PC-9 (cell line): ENCODE measurements at regions not wholly inside any gene's neighbourhood (a gene's known extent, or its start where the extent isn't known, plus 50 kb on each side); places are given as distances from the start of the nearest gene placed in this dataset.

ENCODE experiments used
- BruUV-seq: library from RNA; stranded (reverse); fragments of 400-500 nt; replicated peaks from 2 replicates; lab custom pipeline; 2021; lab: Mats Ljungman, UMichigan
- CTCF ChIA-PET: fragments of 300-600 bp; sonication (Branson Sonifier 250); formaldehyde crosslinking; loops from one replicate; lab custom pipeline; 2022; ENCODE audit warnings: antibody characterized with exemption; lab: Charles Lee
- POLR2A ChIA-PET: fragments of 300-600 bp; sonication (Branson Sonifier 250); formaldehyde crosslinking; loops from one replicate; lab custom pipeline; 2022; ENCODE audit warnings: antibody characterized with exemption; ENCODE audit not compliant: unreplicated experiment; lab: Charles Lee
- DNase-seq, 2 experiments: peaks; one replicate each; pipeline versions ENCODE4 v3.0.0 to v3.0.0-alpha.2; 2015 to 2022; ENCODE audit warnings: mixed read lengths in 1 of 2
- H2AFZ ChIP-seq: fragments of 200-600 bp; sonication (generic); 2 replicates; pipeline ENCODE4 v1.8.1; 2017; ENCODE audit warnings: antibody characterized with exemption
- H3F3A ChIP-seq: fragments of 200-600 bp; sonication (generic); 2 replicates; pipeline ENCODE4 v1.8.1; 2017; ENCODE audit warnings: antibody characterized with exemption, mild to moderate bottlenecking, low read depth; ENCODE audit not compliant: insufficient read depth
- H3K27ac ChIP-seq: fragments of 200-600 bp; sonication (generic); 2 replicates; pipeline ENCODE4 v1.6.1; 2016; ENCODE audit warnings: mixed run types
- H3K27me3 ChIP-seq: fragments of 200-600 bp; sonication (generic); 2 replicates; pipeline ENCODE4 v1.6.1; 2016; ENCODE audit warnings: low read depth, mixed run types; ENCODE audit not compliant: insufficient read depth
- H3K36me3 ChIP-seq: fragments of 200-600 bp; sonication (generic); 2 replicates; pipeline ENCODE4 v1.6.1; 2016; ENCODE audit warnings: low read depth, mixed run types
- H3K4me1 ChIP-seq: fragments of 200-600 bp; sonication (generic); replicated peaks from 2 replicates; pipeline ENCODE4 v1.6.1; 2016; ENCODE audit warnings: mixed run types; ENCODE audit not compliant: insufficient read depth
- H3K4me2 ChIP-seq: fragments of 200-600 bp; sonication (generic); 2 replicates; pipeline ENCODE4 v1.6.1; 2017; ENCODE audit warnings: mixed run types
- H3K4me3 ChIP-seq: fragments of 200-600 bp; sonication (generic); 2 replicates; pipeline ENCODE4 v1.6.1; 2016; ENCODE audit warnings: mixed run types
- H3K79me2 ChIP-seq: fragments of 200-600 bp; sonication (generic); 2 replicates; pipeline ENCODE4 v1.6.1; 2017; ENCODE audit warnings: low read depth, mixed run types
- H3K9me2 ChIP-seq: fragments of 200-600 bp; sonication (generic); 2 replicates; pipeline ENCODE4 v1.8.1; 2017; ENCODE audit warnings: mild to moderate bottlenecking; ENCODE audit not compliant: insufficient read depth
- H3K9me3 ChIP-seq: fragments of 200-600 bp; sonication (generic); 2 replicates; pipeline ENCODE4 v1.8.1; 2016; ENCODE audit warnings: low read depth; ENCODE audit not compliant: insufficient read depth
- H4K20me1 ChIP-seq: fragments of 200-600 bp; sonication (generic); 2 replicates; pipeline ENCODE4 v1.8.1; 2017; ENCODE audit not compliant: insufficient read depth
- EZH2 ChIP-seq: fragments of 200-600 bp; sonication (generic); IDR thresholded peaks from 2 replicates; pipeline ENCODE4 v1.8.0; 2017; ENCODE audit warnings: antibody characterized with exemption, low read depth
- intact Hi-C: fragments of 100-400 bp; cut with micrococcal nuclease; formaldehyde crosslinking; loops from one replicate; pipeline ENCODE4 v1.10.0; 2022; ENCODE audit not compliant: unreplicated experiment
- TF ChIP-seq, protein P1 (sequence below): fragments of 200-600 bp; sonication (generic); conservative IDR thresholded peaks from 2 replicates; pipeline ENCODE4 v1.6.1; 2017; ENCODE audit warnings: mixed run types, antibody characterized with exemption, mild to moderate bottlenecking, moderate library complexity

DNA sequence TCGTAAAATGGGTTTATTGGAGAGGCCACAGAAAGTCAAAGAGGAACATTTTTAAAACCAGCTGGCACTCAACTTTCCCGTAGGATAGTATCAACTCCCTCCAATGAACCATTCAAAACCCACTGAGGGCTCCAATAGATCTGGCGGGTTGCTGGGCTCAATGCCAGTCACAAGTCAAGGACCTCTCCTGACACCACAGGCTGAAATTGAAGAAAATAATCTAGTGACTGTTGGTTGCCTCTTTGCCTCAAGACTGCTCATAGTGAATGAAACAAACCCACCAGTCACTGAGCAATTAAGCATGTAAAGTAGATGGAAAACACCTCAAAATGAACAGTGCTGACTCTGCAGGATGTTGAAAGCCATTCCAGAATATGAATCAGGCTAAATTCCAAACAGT is 500.6 kb upstream of the AGTR1 start:
- no peaks in the 10 kb centered on the region for H3K79me2 ChIP-seq
- intact Hi-C loops: no loop called here
- DNase-seq: no peak
- ChIA-PET CTCF (no interaction called here), POLR2A (no interaction called here)
- H3K4me2 ChIP-seq: no peak overlapping the region
- peaks cover 4% of the 10 kb centered on the region; the same call in 1 of the 2 replicates for H3K9me3 ChIP-seq
- H3K4me3 ChIP-seq: no peak overlapping the region
- no peaks in the 10 kb centered on the region for H3K36me3 ChIP-seq
- no TSS peak for BruUV-seq
- no peak overlapping the region for H2AFZ ChIP-seq
- no peaks in the 10 kb centered on the region for H3K27me3 ChIP-seq
- H3K9me2 ChIP-seq: no peaks in the 10 kb centered on the region
- TF ChIP-seq, protein P1, sequence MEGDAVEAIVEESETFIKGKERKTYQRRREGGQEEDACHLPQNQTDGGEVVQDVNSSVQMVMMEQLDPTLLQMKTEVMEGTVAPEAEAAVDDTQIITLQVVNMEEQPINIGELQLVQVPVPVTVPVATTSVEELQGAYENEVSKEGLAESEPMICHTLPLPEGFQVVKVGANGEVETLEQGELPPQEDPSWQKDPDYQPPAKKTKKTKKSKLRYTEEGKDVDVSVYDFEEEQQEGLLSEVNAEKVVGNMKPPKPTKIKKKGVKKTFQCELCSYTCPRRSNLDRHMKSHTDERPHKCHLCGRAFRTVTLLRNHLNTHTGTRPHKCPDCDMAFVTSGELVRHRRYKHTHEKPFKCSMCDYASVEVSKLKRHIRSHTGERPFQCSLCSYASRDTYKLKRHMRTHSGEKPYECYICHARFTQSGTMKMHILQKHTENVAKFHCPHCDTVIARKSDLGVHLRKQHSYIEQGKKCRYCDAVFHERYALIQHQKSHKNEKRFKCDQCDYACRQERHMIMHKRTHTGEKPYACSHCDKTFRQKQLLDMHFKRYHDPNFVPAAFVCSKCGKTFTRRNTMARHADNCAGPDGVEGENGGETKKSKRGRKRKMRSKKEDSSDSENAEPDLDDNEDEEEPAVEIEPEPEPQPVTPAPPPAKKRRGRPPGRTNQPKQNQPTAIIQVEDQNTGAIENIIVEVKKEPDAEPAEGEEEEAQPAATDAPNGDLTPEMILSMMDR: no peak
- no peak for TF ChIP-seq EZH2
- H3K27ac ChIP-seq: no peak overlapping the region
- H3K4me1 ChIP-seq: no peaks in the 10 kb centered on the region
- H4K20me1 ChIP-seq: no peaks in the 10 kb centered on the region
- no peaks in the 10 kb centered on the region for H3F3A ChIP-seq

DNA sequence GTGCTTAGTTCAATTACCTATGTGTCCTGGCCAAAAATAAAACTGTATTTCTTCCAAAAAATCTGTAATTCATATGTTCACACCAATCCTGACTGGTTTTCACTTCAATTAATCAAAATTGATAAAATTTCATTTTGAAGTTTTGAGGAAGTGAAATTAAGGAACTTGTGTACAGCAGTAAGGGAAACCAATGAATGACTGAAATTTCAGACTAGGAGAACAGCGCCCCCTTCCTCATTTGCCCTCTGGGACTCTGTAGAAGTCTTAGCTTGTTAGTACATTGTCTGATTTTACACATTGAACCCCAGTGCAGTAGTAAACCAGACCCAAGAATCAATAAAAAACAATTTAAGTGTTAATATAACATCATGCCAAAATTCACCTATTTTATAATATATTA is 495.3 kb upstream of the AGTR1 start:
- no peak for DNase-seq
- no TSS peak for BruUV-seq
- H3K4me2 ChIP-seq: no peak overlapping the region
- H3K36me3 ChIP-seq: no peaks in the 10 kb centered on the region
- H3K9me2 ChIP-seq: no peaks in the 10 kb centered on the region
- TF ChIP-seq EZH2: no peak
- TF ChIP-seq, protein P1: no peak
- no peaks in the 10 kb centered on the region for H3K4me1 ChIP-seq
- ChIA-PET POLR2A (no interaction called here), CTCF (interaction anchor here (0.5 kb wide), 1 partner anchor 832 kb away, joined by 8 read pairs; no protein-coding TSS in a partner anchor)
- H3K79me2 ChIP-seq: no peaks in the 10 kb centered on the region
- no peaks in the 10 kb centered on the region for H4K20me1 ChIP-seq
- H3K27me3 ChIP-seq: no peaks in the 10 kb centered on the region
- H3K4me3 ChIP-seq: no peak overlapping the region
- H3F3A ChIP-seq: no peaks in the 10 kb centered on the region
- H2AFZ ChIP-seq: no peak overlapping the region
- intact Hi-C loops: no loop called here
- H3K27ac ChIP-seq: no peak overlapping the region
- peaks cover 4% of the 10 kb centered on the region; the same call in 1 of the 2 replicates for H3K9me3 ChIP-seq

DNA sequence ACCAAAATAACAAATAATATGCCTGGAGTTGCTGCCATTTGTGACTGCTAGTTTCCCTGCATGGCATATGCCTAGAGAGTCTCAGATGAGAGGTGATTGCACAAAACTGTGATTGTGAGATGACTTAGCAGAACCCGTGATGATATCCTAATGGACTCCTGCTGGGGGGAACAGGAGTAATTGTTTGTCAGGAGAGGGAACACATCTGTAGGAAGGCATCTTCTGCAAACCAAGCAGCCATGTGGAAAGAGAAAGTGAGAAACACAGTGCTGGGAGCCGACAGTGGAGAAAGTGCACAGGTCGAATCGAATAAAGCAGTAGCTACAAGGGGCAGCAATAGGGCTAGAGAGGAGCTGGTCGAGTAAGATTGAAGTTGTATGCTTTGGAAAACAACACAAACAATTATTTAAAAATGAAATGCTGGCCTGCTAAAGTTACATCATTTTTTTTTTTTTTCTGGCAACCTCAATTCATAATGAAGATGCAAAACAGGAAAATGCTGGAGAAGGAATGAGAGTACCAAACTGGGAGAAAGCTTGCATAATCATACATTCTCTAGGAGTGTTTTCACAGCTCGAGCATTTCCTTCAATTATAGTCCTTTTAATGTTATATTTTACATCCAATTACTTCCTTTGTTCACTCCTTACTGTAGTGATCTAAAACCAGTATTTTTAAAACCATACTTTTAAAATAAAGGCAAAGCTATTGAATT is 494.2 kb upstream of the AGTR1 start:
- Histone ChIP-seq H3K4me1 (no peaks in the 10 kb centered on the region), H3K4me2 (no peak overlapping the region), H3K36me3 (no peaks in the 10 kb centered on the region), H3K79me2 (no peaks in the 10 kb centered on the region), H3K27ac (no peak overlapping the region), H2AFZ (no peak overlapping the region), H4K20me1 (no peaks in the 10 kb centered on the region), H3F3A (no peaks in the 10 kb centered on the region), H3K9me2 (no peaks in the 10 kb centered on the region), H3K9me3 (peaks cover 4% of the 10 kb centered on the region; the same call in 1 of the 2 replicates), H3K27me3 (no peaks in the 10 kb centered on the region), H3K4me3 (no peak overlapping the region)
- ChIA-PET CTCF (no interaction called here), POLR2A (no interaction called here)
- intact Hi-C loops: no loop called here
- DNase-seq: no peak
- no TSS peak for BruUV-seq
- TF ChIP-seq, protein P1: no peak
- no peak for TF ChIP-seq EZH2
